Left lung (tissue), 4 donors: ENCODE measurements at regions not wholly inside any gene's neighbourhood (a gene's known extent, or its start where the extent isn't known, plus 50 kb on each side); places are given as distances from the start of the nearest gene placed in this dataset.

Source experiments
- ATAC-seq: fragments of 200-7000 bp; cut with Tn5 transposase; one replicate; pipeline ENCODE4 v1.9.1; 2020; ENCODE audit warnings: moderate library complexity
- DNase-seq, 4 donors: peaks; one replicate each; pipeline ENCODE4 v3.0.0-alpha.2; 2013 to 2020
- H3K27ac ChIP-seq, 2 donors: fragments of 200-600 bp; sonication (generic) in 1 of 2; one replicate each; pipeline versions ENCODE4 v1.5.0 to v1.8.0; 2020 to 2021
- H3K27me3 ChIP-seq, 2 donors: fragments of 200-600 bp; sonication (generic) in 1 of 2; one replicate each; pipeline versions ENCODE4 v1.5.0 to v1.8.0; 2020 to 2021
- H3K36me3 ChIP-seq, 2 donors: fragments of 200-600 bp; sonication (generic) in 1 of 2; one replicate each; pipeline versions ENCODE4 v1.5.0 to v1.8.0; 2020 to 2021
- H3K4me1 ChIP-seq, 2 donors: fragments of 200-600 bp; one replicate each; pipeline ENCODE4 v1.8.0; 2021
- H3K4me3 ChIP-seq, 2 donors: fragments of 200-600 bp; sonication (generic) in 1 of 2; one replicate each; pipeline versions ENCODE4 v1.5.0 to v1.8.0; 2020 to 2021; ENCODE audit warnings: mild to moderate bottlenecking in 1 of 2
- H3K9me3 ChIP-seq, 2 donors: fragments of 200-600 bp; sonication (generic) in 1 of 2; one replicate each; pipeline versions ENCODE4 v1.5.0 to v1.8.0; 2020 to 2021
- intact Hi-C, 2 donors: fragments of 100-400 bp; cut with DNase I; formaldehyde crosslinking; loops; one replicate each; pipeline versions ENCODE4 v1.11.2 to v1.14.2; 2022
- TF ChIP-seq, protein P1 (sequence below), 2 donors: fragments of 200-600 bp; sonication (generic) in 1 of 2; IDR thresholded peaks; one replicate each; pipeline versions ENCODE4 v1.5.0 to v1.8.0; 2021; ENCODE audit warnings: antibody characterized with exemption in 2 of 2
- donor health status: DM: no; HTN: yes; CAD: no.
- donor health status: DM: no; HTN: no; CAD: no.

DNA sequence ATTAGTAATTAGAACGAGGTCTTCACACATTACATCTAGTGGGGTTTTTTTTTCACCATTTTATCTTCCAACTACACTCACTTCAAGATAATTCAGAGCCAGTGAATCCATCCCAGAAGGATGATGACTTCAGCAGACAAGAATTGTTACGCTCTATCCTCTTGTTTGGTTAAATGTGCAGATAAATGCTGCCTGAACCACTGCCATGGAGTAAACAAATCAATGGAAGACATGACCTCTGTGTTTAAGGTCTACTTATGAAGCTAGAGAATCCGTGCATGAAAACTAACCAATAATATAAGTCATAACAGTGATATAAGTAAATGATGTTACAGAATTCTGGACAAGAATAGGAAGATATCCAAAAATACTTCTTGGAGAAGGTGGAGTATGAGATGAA lies 602.6 kb downstream of the TLR4 start:
- TF ChIP-seq, protein P1, sequence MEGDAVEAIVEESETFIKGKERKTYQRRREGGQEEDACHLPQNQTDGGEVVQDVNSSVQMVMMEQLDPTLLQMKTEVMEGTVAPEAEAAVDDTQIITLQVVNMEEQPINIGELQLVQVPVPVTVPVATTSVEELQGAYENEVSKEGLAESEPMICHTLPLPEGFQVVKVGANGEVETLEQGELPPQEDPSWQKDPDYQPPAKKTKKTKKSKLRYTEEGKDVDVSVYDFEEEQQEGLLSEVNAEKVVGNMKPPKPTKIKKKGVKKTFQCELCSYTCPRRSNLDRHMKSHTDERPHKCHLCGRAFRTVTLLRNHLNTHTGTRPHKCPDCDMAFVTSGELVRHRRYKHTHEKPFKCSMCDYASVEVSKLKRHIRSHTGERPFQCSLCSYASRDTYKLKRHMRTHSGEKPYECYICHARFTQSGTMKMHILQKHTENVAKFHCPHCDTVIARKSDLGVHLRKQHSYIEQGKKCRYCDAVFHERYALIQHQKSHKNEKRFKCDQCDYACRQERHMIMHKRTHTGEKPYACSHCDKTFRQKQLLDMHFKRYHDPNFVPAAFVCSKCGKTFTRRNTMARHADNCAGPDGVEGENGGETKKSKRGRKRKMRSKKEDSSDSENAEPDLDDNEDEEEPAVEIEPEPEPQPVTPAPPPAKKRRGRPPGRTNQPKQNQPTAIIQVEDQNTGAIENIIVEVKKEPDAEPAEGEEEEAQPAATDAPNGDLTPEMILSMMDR (IDR thresholded peaks at IDR 0.05), result no peak
- intact Hi-C loops, result no loop called here
- no peaks in the 10 kb centered on the region for H3K27me3 ChIP-seq
- DNase-seq (no peak), ATAC-seq (no peak)
- no peaks in the 10 kb centered on the region for H3K4me1 ChIP-seq
- H3K27ac ChIP-seq, result no peak overlapping the region
- H3K4me3 ChIP-seq, result no peak overlapping the region
- H3K36me3 ChIP-seq, result no peaks in the 10 kb centered on the region
- H3K9me3 ChIP-seq, result no peaks in the 10 kb centered on the region

DNA sequence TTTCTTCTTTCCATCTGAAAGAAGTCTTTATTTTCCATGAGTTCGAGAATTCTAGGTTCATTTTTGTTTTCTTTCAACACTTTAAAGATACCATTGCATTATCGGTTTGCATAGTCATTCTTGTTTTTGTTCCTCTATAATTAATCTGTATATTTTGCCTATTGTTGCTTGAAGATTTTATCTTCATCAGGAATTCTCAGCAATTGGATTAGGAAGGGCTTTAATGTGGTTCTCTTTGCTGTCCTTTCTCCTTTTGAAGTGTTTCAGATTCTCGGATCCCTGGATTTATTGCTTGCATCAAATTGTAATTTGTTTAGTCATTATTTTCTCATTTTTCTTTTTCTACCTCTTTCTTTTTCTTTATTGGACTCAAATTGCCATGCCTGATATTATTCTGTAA lies 609.8 kb downstream of the TLR4 start:
- DNase-seq, result no peak
- Histone ChIP-seq H3K27me3 (no peaks in the 10 kb centered on the region), H3K9me3 (no peaks in the 10 kb centered on the region), H3K36me3 (no peaks in the 10 kb centered on the region), H3K4me3 (no peak overlapping the region), H3K27ac (no peak overlapping the region), H3K4me1 (no peaks in the 10 kb centered on the region)
- ATAC-seq, result no peak
- TF ChIP-seq, protein P1 (IDR thresholded peaks at IDR 0.05), result no peak
- intact Hi-C loops, result no loop called here

DNA sequence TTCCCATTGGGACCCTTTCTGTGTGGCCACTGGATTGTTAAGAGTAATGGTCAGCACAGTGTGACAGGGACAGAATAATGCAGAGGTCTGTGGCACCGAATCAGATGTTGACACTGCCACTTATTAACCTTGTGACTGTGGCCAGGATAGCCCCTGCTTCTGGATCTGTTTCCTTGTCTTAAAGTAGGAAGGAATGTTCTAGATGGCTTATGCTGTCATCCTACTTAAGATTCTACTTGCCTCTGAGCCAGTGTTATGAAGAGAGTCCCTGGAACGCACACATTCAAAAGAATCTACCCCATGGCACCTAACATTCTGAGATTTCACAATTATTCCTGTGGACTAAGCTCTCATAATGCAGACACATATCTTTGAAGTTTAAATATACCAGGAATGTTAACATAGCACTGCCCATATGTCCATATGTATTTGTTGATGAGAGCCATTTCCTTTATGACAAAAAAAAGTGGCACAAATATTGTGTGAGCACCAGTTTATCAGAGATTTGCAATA lies 612.7 kb downstream of the TLR4 start:
- no peak for ATAC-seq
- H3K9me3 ChIP-seq, result no peaks in the 10 kb centered on the region
- no peak overlapping the region for H3K4me3 ChIP-seq
- intact Hi-C loops, result no loop called here
- no peak for DNase-seq
- H3K36me3 ChIP-seq, result no peaks in the 10 kb centered on the region
- TF ChIP-seq, protein P1 (IDR thresholded peaks at IDR 0.05), result no peak
- no peaks in the 10 kb centered on the region for H3K4me1 ChIP-seq
- H3K27me3 ChIP-seq, result no peaks in the 10 kb centered on the region
- H3K27ac ChIP-seq, result no peak overlapping the region

DNA sequence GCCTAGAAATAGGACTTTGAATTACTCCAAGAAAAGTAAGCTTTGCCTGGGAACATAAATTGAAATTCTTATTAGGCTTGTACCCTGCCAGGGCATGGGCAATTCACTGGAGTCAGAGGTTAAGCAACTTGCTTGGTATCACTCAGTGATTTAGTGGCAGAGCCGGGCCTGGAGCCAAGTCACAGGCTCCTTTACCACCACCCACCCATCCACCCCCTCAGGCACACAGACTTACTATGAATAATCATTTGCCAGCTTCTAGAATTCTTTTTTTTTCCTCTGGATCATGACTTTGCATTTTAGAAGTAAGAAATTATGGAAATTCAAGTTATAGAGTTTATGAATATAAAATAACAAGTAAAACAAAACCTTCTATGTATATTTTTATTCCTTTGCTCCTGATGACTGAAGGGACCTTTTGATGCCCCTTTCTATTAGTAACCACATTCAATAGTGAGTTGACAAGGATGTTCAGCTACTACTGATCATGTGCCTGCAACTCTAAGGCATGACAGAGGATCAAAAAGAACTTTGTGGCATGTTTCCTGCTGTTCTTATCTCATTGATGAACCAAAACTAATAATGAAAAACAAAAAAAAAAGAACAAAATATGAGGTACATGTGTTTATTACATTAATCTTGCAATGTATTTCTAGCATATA lies 614.7 kb downstream of the TLR4 start:
- DNase-seq, result no peak
- ATAC-seq, result no peak
- intact Hi-C loops, result no loop called here
- no peaks in the 10 kb centered on the region for H3K9me3 ChIP-seq
- H3K4me3 ChIP-seq, result no peak overlapping the region
- H3K27me3 ChIP-seq, result no peaks in the 10 kb centered on the region
- TF ChIP-seq, protein P1 (IDR thresholded peaks at IDR 0.05), result no peak
- H3K27ac ChIP-seq, result no peak overlapping the region
- H3K4me1 ChIP-seq, result no peaks in the 10 kb centered on the region
- H3K36me3 ChIP-seq, result no peaks in the 10 kb centered on the region

DNA sequence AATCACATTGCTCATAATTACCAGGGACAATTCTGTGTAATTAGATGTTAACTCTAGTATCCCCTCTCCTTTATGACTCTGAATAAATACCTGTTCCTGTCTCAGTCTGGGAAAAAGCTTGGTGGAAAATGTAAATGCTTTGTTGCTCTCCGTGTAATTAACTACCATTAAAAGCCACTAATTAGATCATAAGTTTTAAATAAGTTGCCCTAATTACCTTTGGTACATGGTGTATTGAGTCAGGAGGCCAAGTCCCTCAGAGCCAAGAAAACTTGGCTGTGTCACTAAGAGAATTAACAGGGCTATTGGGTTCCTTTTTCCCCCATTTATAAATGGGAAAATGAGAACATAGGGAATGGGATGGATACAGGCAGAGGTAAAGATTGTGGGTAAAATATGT lies 617.6 kb downstream of the TLR4 start:
- ATAC-seq (no peak), DNase-seq (no peak)
- Histone ChIP-seq H3K27me3 (no peaks in the 10 kb centered on the region), H3K9me3 (no peaks in the 10 kb centered on the region), H3K4me1 (no peaks in the 10 kb centered on the region), H3K36me3 (no peaks in the 10 kb centered on the region), H3K27ac (no peak overlapping the region), H3K4me3 (no peak overlapping the region)
- intact Hi-C loops, result no loop called here
- TF ChIP-seq, protein P1 (IDR thresholded peaks at IDR 0.05), result no peak
